AG09309 (cell line): ENCODE measurements at regions not wholly inside any gene's neighbourhood (a gene's known extent, or its start where the extent isn't known, plus 50 kb on each side); places are given as distances from the start of the nearest gene placed in this dataset.

ENCODE experiments used
- DNase-seq: peaks from one replicate; pipeline ENCODE4 v3.0.0-alpha.2; 2010; ENCODE audit warnings: low read depth
- H3K4me3 ChIP-seq: 2 replicates; pipeline ENCODE4 v1.5.1; 2011; ENCODE audit warnings: mild to moderate bottlenecking, low read depth, low read length, moderate library complexity; ENCODE audit not compliant: control insufficient read depth
- CTCF ChIP-seq: IDR thresholded peaks from 2 replicates; pipeline ENCODE4 v1.5.1; 2011; ENCODE audit warnings: mild to moderate bottlenecking, low read depth, low read length, inconsistent platforms; ENCODE audit not compliant: insufficient read depth, control insufficient read depth; ENCODE audit errors: missing control alignments

- DNase-seq: no peak
- no peak for TF ChIP-seq CTCF
- no peak overlapping the region for H3K4me3 ChIP-seq
Observed at GRCh38 chr13:109389456-109389855, 396.9 kb downstream of the IRS2 start.

- H3K4me3 ChIP-seq: no peak overlapping the region
- no peak for TF ChIP-seq CTCF
- DNase-seq: no peak
Observed at GRCh38 chr13:109387471-109387870, 398.9 kb downstream of the IRS2 start.

- no peak overlapping the region for H3K4me3 ChIP-seq
- peak; percentile 74 for DNase-seq
- no peak for TF ChIP-seq CTCF
Observed at GRCh38 chr13:109385242-109385560, 401.2 kb downstream of the IRS2 start.

GRCh38 chr13:109384491-109385241 lies 401.7 kb downstream of the IRS2 start:
- no peak for TF ChIP-seq CTCF
- DNase-seq: peak; percentile 91
- no peak overlapping the region for H3K4me3 ChIP-seq

- DNase-seq: peak; percentile 29
- no peak overlapping the region for H3K4me3 ChIP-seq
- no peak for TF ChIP-seq CTCF
Observed at GRCh38 chr13:109383683-109384082, 402.7 kb downstream of the IRS2 start.

GRCh38 chr13:109381546-109382180 lies 404.7 kb downstream of the IRS2 start:
- no peak overlapping the region for H3K4me3 ChIP-seq
- no peak for TF ChIP-seq CTCF
- DNase-seq: peak; percentile 67
